Caco-2 (cell line): ENCODE measurements at regions not wholly inside any gene's neighbourhood (a gene's known extent, or its start where the extent isn't known, plus 50 kb on each side); places are given as distances from the start of the nearest gene placed in this dataset.
"Not testable (repeated sequence)": the region's sequence is repeated elsewhere in the genome, so short reads cannot be mapped to it uniquely, and the experiment has no call there.

Experiments used
- BruUV-seq: library from RNA; stranded (reverse); fragments of 400-500 nt; replicated peaks from 2 replicates; lab custom pipeline; 2021; lab: Mats Ljungman, UMichigan
- CTCF ChIA-PET: fragments of 300-600 bp; sonication (Branson Sonifier 250); formaldehyde crosslinking; loops from one replicate; lab custom pipeline; 2022; ENCODE audit warnings: antibody characterized with exemption; lab: Charles Lee
- POLR2A ChIA-PET: fragments of 300-600 bp; sonication (Branson Sonifier 250); formaldehyde crosslinking; loops from one replicate; lab custom pipeline; 2022; ENCODE audit warnings: antibody characterized with exemption; lab: Charles Lee
- DNase-seq, 2 experiments: peaks; one replicate each; pipeline versions ENCODE4 v3.0.0 to v3.0.0-alpha.2; 2020 to 2022
- H3K27me3 ChIP-seq: replicated peaks from 2 replicates; pipeline ENCODE4 v1.6.0; 2011; ENCODE audit warnings: low read length; ENCODE audit not compliant: control insufficient read depth, insufficient read depth
- H3K36me3 ChIP-seq: 2 replicates; pipeline ENCODE4 v1.5.1; 2011; ENCODE audit warnings: low read length; ENCODE audit not compliant: control insufficient read depth, insufficient read depth
- H3K4me1 ChIP-seq: fragments of 250-450 bp; sonication (Bioruptor Pico); 2 replicates; pipeline ENCODE4 v1.5.1; 2020; ENCODE audit warnings: mild to moderate bottlenecking
- H3K4me3 ChIP-seq: 2 replicates; pipeline ENCODE4 v1.5.1; 2011; ENCODE audit warnings: low read depth, mild to moderate bottlenecking, control low read depth, low read length
- H3K9me3 ChIP-seq: fragments of 250-450 bp; sonication (Bioruptor Pico); 2 replicates; pipeline ENCODE4 v1.5.1; 2020; ENCODE audit warnings: mild to moderate bottlenecking, moderate library complexity
- H3K27ac Mint-ChIP-seq: one replicate; pipeline ENCODE4 v1.8.0; 2022; ENCODE audit warnings: mixed read lengths; ENCODE audit not compliant: unreplicated experiment
- H3K27me3 Mint-ChIP-seq: one replicate; pipeline ENCODE4 v1.8.0; 2022; ENCODE audit warnings: mixed read lengths; ENCODE audit not compliant: insufficient read depth, unreplicated experiment
- H3K36me3 Mint-ChIP-seq: one replicate; pipeline ENCODE4 v1.8.0; 2022; ENCODE audit warnings: mild to moderate bottlenecking, mixed read lengths; ENCODE audit not compliant: insufficient read depth, unreplicated experiment
- H3K4me1 Mint-ChIP-seq: one replicate; pipeline ENCODE4 v1.8.0; 2022; ENCODE audit warnings: low read depth, mixed read lengths; ENCODE audit not compliant: unreplicated experiment
- H3K4me3 Mint-ChIP-seq: one replicate; pipeline ENCODE4 v1.8.0; 2022; ENCODE audit warnings: mild to moderate bottlenecking, moderate library complexity, mixed read lengths; ENCODE audit not compliant: unreplicated experiment
- H3K9me3 Mint-ChIP-seq: one replicate; pipeline ENCODE4 v1.8.0; 2022; ENCODE audit warnings: mixed read lengths; ENCODE audit not compliant: unreplicated experiment
- intact Hi-C: fragments of 100-400 bp; cut with micrococcal nuclease; formaldehyde crosslinking; loops from one replicate; pipeline ENCODE4 v1.10.0; 2022; ENCODE audit not compliant: unreplicated experiment
- TF ChIP-seq, protein P1 (sequence below), 2 experiments: fragments of 200-600 bp in 1 of 2; IDR thresholded peaks; 1 replicate in 1 of 2; 2 replicates in 1 of 2; pipeline versions ENCODE4 v1.5.1 to v1.8.0; 2011 to 2022; ENCODE audit warnings: antibody characterized with exemption in 1 of 2, control low read depth in 1 of 2, inconsistent platforms in 1 of 2, low read depth in 1 of 2, low read length in 1 of 2, mild to moderate bottlenecking in 1 of 2, moderate library complexity in 1 of 2; ENCODE audit not compliant: insufficient read depth in 1 of 2, severe bottlenecking in 1 of 2, unreplicated experiment in 1 of 2

- ChIA-PET CTCF (no interaction called here), POLR2A (no interaction called here)
- Mint-ChIP-seq H3K27me3 (peaks cover 3% of the 10 kb centered on the region), H3K27ac (no peak overlapping the region), H3K4me3 (no peak overlapping the region), H3K36me3 (no peaks in the 10 kb centered on the region), H3K4me1 (no peaks in the 10 kb centered on the region), H3K9me3 (no peaks in the 10 kb centered on the region)
- no peak for DNase-seq
- Histone ChIP-seq H3K4me3 (no peak overlapping the region), H3K4me1 (no peaks in the 10 kb centered on the region), H3K9me3 (no peaks in the 10 kb centered on the region), H3K27me3 (no peaks in the 10 kb centered on the region), H3K36me3 (no peaks in the 10 kb centered on the region)
- intact Hi-C loops = no loop called here
- TF ChIP-seq, protein P1, sequence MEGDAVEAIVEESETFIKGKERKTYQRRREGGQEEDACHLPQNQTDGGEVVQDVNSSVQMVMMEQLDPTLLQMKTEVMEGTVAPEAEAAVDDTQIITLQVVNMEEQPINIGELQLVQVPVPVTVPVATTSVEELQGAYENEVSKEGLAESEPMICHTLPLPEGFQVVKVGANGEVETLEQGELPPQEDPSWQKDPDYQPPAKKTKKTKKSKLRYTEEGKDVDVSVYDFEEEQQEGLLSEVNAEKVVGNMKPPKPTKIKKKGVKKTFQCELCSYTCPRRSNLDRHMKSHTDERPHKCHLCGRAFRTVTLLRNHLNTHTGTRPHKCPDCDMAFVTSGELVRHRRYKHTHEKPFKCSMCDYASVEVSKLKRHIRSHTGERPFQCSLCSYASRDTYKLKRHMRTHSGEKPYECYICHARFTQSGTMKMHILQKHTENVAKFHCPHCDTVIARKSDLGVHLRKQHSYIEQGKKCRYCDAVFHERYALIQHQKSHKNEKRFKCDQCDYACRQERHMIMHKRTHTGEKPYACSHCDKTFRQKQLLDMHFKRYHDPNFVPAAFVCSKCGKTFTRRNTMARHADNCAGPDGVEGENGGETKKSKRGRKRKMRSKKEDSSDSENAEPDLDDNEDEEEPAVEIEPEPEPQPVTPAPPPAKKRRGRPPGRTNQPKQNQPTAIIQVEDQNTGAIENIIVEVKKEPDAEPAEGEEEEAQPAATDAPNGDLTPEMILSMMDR (IDR thresholded peaks at IDR 0.05; ENCODE audit: insufficient read depth in 1 of 2, low read depth in 1 of 2, low read length in 1 of 2, severe bottlenecking in 1 of 2, unreplicated experiment in 1 of 2) = no peak
- BruUV-seq = no TSS peak
These were observed 173.7 kb upstream of the CRBN start for GRCh38 chr3:3353153-3353552.

- Histone ChIP-seq H3K9me3 (no peaks in the 10 kb centered on the region), H3K36me3 (no peaks in the 10 kb centered on the region), H3K27me3 (no peaks in the 10 kb centered on the region), H3K4me3 (no peak overlapping the region), H3K4me1 (no peaks in the 10 kb centered on the region)
- intact Hi-C loops = no loop called here
- Mint-ChIP-seq H3K36me3 (no peaks in the 10 kb centered on the region), H3K4me3 (no peak overlapping the region), H3K4me1 (no peaks in the 10 kb centered on the region), H3K27me3 (peaks cover 3% of the 10 kb centered on the region), H3K27ac (no peak overlapping the region), H3K9me3 (no peaks in the 10 kb centered on the region)
- DNase-seq = no peak
- TF ChIP-seq, protein P1 (IDR thresholded peaks at IDR 0.05; ENCODE audit: insufficient read depth in 1 of 2, low read depth in 1 of 2, low read length in 1 of 2, severe bottlenecking in 1 of 2, unreplicated experiment in 1 of 2) = no peak
- CTCF ChIA-PET = no interaction called here
- BruUV-seq = no TSS peak
- POLR2A ChIA-PET = no interaction called here
These were observed 171.7 kb upstream of the CRBN start for GRCh38 chr3:3351226-3351625.

DNA sequence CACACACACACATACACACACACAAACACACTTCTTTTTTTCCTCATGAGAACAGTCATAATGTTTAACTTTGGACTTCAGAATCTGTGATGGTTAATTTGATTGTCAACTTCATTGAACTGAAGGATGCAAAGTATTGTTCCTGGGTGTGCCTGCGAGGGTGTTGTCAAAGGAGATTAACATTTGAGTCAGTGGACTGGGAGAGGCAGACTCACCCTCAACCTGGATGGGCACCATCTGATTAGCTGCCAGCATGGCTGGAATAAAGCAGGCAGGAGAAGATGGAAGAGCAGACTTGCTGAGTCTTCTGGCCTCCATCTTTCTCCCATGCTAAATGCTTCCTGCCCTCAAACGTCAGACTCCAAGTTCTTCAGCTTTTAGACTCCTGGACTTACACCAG lies 167.6 kb upstream of the CRBN start:
- H3K27me3 ChIP-seq, H3K9me3 ChIP-seq, CTCF ChIA-PET, H3K36me3 ChIP-seq, intact Hi-C loops, POLR2A ChIA-PET, BruUV-seq, H3K9me3 Mint-ChIP-seq, H3K4me3 ChIP-seq, H3K36me3 Mint-ChIP-seq, H3K27ac Mint-ChIP-seq, H3K4me1 ChIP-seq, H3K4me3 Mint-ChIP-seq, H3K4me1 Mint-ChIP-seq, DNase-seq: not testable (repeated sequence)
- peaks cover 12% of the 10 kb centered on the region for H3K27me3 Mint-ChIP-seq

GRCh38 chr3:3346556-3346955 lies 167.1 kb upstream of the CRBN start:
- Mint-ChIP-seq H3K27me3 (peaks cover 12% of the 10 kb centered on the region), H3K9me3 (no peaks in the 10 kb centered on the region), H3K36me3 (no peaks in the 10 kb centered on the region), H3K27ac (no peak overlapping the region), H3K4me3 (no peak overlapping the region), H3K4me1 (no peaks in the 10 kb centered on the region)
- no peak for DNase-seq
- H3K9me3 ChIP-seq = no peaks in the 10 kb centered on the region
- intact Hi-C loops = no loop called here
- H3K27me3 ChIP-seq = no peaks in the 10 kb centered on the region
- H3K4me3 ChIP-seq = no peak overlapping the region
- H3K4me1 ChIP-seq = no peaks in the 10 kb centered on the region
- CTCF ChIA-PET = no interaction called here
- POLR2A ChIA-PET = no interaction called here
- BruUV-seq = no TSS peak
- no peaks in the 10 kb centered on the region for H3K36me3 ChIP-seq
- TF ChIP-seq, protein P1 (IDR thresholded peaks at IDR 0.05; ENCODE audit: insufficient read depth in 1 of 2, low read depth in 1 of 2, low read length in 1 of 2, severe bottlenecking in 1 of 2, unreplicated experiment in 1 of 2) = no peak
